Omental fat pad (tissue), 3 donors: ENCODE measurements at regions not wholly inside any gene's neighbourhood (a gene's known extent, or its start where the extent isn't known, plus 50 kb on each side); places are given as distances from the start of the nearest gene placed in this dataset. TPM values are rescaled to one million over a fixed set of nuclear protein-coding genes. Genes with fewer than 3 reads are reported as not detected.

Source experiments
- ATAC-seq: fragments of 150-250 bp; one replicate; pipeline ENCODE4 v1.9.1; 2016; ENCODE audit warnings: mild to moderate bottlenecking, moderate library complexity; ENCODE audit not compliant: low FRiP score
- DNase-seq: peaks from one replicate; pipeline ENCODE4 v3.0.0-alpha.2; 2019; ENCODE audit warnings: low spot score
- small RNA-seq: library from RNA; depleted of rRNA; stranded (forward); fragments of <200 nt; gene quantifications from one replicate; pipeline ENCODE3, GENCODE V24; 2016
- TF ChIP-seq, protein P1 (sequence below), 3 donors: fragments of 450-650 bp; IDR thresholded peaks; one replicate each; pipeline ENCODE4 v1.5.1; 2016 to 2017; ENCODE audit warnings: antibody characterized with exemption in 3 of 3, mild to moderate bottlenecking in 3 of 3, moderate library complexity in 2 of 3

DNA sequence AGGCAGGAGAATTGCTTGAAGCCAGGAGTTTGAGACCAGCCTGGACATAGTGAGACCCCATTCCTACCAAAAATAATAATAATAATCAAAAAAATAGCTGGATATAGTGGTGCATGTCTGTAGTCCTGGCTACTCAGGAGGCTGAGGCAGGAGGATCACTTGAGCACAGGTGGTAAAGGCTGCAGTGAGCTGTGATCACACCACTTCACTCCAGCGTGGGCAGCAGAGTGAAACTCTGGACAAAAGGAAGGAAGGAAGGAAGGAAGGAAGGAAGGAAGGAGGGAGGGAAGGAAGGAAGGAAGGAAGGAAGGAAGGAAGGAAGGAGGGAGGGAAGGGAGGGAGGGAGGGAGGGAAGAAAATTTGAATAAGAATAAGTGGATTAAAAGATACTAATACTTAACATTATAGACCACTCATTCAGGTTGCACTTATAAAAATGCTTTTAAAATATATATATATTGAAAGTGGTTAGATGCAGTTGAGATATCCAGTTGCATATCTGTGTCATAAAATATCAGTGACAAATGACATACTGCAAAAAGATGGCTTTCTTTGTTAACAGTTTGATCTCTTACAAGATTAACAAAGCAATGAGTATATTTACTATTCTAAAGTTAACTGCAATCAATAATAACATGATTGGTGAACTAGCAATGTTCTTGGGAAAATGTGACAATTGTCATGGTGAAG is 702.4 kb downstream of the CPS1 start:
- ATAC-seq: no peak
- TF ChIP-seq, protein P1, sequence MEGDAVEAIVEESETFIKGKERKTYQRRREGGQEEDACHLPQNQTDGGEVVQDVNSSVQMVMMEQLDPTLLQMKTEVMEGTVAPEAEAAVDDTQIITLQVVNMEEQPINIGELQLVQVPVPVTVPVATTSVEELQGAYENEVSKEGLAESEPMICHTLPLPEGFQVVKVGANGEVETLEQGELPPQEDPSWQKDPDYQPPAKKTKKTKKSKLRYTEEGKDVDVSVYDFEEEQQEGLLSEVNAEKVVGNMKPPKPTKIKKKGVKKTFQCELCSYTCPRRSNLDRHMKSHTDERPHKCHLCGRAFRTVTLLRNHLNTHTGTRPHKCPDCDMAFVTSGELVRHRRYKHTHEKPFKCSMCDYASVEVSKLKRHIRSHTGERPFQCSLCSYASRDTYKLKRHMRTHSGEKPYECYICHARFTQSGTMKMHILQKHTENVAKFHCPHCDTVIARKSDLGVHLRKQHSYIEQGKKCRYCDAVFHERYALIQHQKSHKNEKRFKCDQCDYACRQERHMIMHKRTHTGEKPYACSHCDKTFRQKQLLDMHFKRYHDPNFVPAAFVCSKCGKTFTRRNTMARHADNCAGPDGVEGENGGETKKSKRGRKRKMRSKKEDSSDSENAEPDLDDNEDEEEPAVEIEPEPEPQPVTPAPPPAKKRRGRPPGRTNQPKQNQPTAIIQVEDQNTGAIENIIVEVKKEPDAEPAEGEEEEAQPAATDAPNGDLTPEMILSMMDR (IDR thresholded peaks at IDR 0.05): no peak
- DNase-seq: no peak

DNA sequence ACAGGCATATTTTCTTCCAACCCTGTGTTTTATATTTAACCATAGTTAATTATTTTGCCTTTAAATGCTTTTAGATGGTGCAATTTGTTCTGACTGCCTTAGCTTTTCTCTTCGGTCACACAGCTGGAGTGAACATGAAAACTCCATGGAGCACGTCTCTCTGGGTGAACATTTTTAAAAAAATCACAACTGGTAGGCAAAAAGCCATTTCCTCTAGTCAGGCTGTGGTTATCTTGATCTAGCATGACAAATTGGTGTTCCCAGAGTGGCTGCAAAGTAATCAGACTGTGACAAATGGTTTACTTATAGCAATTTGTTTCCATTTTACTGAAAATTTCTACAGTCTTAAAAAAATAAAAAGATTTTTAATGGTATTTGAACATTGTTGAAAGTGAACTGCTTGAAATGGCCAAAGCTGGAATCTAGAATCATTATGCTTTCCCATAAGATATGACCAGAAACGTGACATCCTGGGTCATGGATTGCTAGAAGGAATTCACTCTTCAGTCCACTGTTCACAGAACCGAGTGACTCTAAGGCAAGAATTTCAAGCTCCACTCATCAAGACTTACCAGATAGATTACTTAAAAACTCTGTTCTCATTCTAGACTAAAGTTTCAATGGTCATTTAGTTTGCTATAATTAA is 703.6 kb downstream of the CPS1 start:
- ATAC-seq: no peak
- DNase-seq: no peak
- TF ChIP-seq, protein P1 (IDR thresholded peaks at IDR 0.05): no peak

DNA sequence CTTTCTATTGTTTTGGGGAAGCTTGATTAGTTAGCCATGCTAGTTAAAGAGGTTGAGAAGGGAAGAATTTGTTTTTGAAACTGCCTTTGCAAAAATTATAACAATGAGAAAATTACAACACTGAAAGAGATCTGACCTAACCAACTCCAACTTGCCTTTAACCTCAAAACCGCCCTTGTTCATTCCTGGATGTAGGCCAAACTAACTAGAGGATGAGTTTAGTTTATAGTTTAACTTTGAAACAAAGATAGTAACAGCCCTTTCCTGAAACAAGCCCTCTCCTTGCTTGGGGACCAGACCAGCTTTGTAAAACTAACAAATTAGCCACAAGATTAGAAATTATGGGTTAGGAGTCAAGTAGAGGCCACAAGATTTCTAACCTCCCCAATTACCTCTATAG is 713.9 kb downstream of the CPS1 start:
- ATAC-seq: no peak

DNA sequence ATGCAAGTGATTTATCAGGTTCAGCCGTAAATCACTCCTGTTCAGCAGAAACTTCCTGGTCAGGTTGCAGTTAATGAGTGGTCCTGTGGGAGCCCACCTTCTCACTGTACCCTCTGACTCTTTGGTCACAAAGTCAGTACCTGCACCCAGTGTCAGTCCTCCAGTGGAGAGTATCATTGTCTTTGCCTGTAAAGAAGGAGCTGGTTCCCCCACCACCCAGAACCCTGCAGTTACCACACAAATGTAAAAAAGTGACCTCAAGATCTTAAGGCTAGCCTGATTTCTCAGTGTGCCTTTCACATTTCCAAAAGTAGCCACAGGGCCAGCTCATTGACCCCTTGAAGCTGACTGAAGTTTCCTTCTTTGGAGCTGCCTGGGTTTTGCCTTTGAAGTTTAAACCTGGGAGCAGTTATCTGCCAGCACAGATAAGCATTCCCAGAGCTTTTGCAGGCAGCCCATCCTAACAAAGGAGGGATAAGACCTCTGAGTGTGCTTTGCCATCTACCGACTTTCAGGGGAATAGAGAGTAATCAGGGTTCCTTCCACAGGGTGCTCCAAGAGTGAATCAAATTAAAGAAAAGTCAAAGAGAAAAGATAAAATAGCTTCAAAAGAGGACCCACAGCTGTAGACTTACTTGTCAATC is 725.2 kb downstream of the CPS1 start:
- ATAC-seq (no peak), DNase-seq (no peak)
- TF ChIP-seq, protein P1 (IDR thresholded peaks at IDR 0.05): no peak

More for the DNA sequence above, 713.9 kb downstream of the CPS1 start:
- no peak for DNase-seq
- TF ChIP-seq, protein P1 (IDR thresholded peaks at IDR 0.05): no peak

DNA sequence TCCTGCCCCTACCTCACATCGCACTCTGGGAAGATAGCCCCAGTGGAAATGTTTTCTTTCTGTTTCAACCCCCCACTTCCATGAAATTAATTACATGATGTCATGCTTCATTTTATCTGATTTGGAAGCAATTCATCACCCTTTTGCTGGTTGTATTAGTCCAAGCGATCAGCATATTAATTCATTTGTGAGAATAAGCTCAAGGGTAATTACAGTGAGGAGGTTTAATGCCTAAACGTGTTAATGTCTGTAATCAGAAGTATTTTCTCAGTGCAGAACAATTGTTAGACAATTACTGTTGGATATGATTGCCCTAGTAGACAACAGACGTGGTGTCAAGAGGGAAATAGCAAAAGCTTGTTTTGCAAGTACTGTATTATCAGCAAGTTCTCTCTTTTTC is 746.3 kb downstream of the CPS1 start:
- TF ChIP-seq, protein P1 (IDR thresholded peaks at IDR 0.05): no peak
- no peak for DNase-seq
- ATAC-seq: no peak

DNA sequence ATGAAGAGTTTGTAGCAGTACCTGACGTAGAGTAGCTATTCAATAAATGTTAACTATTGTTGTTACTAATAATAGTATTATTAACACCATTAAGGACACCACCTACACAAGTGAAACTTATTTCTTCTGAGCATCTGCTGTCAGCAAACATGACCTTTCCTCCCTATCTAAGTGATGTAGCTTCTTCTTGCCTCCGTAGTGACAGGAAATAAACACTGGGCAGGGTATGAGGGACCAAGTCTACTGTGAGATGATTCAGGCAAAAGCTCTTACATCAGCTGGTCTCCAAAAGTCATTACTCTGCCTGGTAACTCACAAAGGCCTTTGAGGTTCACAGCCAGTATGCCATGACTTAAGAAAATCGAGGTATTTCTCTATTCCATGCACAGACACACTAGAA is 750.5 kb downstream of the CPS1 start:
- no peak for DNase-seq
- TF ChIP-seq, protein P1 (IDR thresholded peaks at IDR 0.05): no peak
- no peak for ATAC-seq

Small RNA genes in the stretch of these regions (small RNA-seq; reads per million reads assigned to genes)
- gene AC013404.1: not detected
